ENCODE measurements at regions not wholly inside any gene's neighbourhood (a gene's known extent, or its start where the extent isn't known, plus 50 kb on each side); places are given as distances from the start of the nearest gene placed in this dataset.

DNA sequence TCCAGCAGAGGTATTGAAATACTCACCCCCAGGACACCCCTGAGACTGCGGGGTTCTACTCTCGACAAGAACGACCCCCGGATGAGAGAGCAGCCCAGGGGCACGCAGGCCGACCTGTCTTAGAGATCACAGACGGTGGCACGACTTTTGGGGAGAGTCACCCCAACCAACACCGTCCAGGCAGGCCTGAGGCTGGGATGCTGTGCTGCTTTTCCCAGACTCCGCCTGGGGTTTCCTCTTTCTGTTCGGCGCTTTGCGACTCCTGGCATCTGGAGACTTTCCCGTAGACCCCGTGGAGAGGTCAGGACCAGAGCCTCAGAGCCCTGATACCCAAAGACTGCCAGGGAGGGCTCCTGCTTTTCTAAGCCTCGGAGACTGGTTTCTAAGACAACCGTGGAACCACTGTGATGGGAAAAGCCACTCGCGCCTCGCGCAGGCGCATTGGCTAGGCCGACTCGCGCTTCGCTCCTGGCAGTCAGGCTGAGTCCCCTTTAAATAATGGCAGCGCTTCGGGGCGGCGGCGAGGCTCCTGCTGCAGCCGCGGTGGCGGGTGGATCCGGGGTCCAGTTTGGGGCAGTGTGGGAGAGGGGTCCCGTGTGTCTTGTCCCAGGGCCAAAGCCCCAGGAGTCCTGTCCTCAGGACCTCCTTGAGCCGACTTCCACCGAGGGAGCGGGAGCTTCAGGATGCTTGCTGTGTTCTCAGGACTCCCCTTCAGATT lies 484.0 kb downstream of the SPATA31A7 start:
- TF ChIP-seq, protein P1, sequence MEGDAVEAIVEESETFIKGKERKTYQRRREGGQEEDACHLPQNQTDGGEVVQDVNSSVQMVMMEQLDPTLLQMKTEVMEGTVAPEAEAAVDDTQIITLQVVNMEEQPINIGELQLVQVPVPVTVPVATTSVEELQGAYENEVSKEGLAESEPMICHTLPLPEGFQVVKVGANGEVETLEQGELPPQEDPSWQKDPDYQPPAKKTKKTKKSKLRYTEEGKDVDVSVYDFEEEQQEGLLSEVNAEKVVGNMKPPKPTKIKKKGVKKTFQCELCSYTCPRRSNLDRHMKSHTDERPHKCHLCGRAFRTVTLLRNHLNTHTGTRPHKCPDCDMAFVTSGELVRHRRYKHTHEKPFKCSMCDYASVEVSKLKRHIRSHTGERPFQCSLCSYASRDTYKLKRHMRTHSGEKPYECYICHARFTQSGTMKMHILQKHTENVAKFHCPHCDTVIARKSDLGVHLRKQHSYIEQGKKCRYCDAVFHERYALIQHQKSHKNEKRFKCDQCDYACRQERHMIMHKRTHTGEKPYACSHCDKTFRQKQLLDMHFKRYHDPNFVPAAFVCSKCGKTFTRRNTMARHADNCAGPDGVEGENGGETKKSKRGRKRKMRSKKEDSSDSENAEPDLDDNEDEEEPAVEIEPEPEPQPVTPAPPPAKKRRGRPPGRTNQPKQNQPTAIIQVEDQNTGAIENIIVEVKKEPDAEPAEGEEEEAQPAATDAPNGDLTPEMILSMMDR (IDR thresholded peaks at IDR 0.05; ENCODE audit: insufficient read depth, low read depth, low read length, missing control alignments): no peak
- DNase-seq (ENCODE audit: low read depth): no peak
- H3K4me3 ChIP-seq (ENCODE audit: low read depth, low read length): no peak overlapping the region

DNA sequence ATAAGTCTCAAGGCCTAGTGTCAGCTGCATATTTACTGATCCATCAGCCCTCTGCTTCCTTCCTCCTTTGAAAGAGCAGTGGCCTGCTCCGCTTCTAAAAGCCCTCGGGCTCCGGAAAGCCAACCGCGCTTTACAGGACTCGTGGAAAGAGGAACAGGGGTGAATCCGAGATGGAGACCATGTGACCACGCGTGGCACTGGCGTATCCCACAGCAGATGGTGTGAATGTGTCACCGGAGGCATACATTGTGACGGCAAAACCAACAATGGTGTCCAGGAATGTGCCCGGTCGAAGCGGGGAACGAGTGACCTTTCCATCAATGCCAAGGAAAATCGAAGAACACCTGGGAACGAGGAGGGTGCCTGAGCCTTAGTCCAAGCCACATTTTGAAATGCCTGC lies 484.6 kb downstream of the SPATA31A7 start:
- H3K4me3 ChIP-seq (ENCODE audit: low read depth, low read length): no peak overlapping the region
- no peak for DNase-seq (ENCODE audit: low read depth)
- TF ChIP-seq, protein P1 (IDR thresholded peaks at IDR 0.05; ENCODE audit: insufficient read depth, low read depth, low read length, missing control alignments): no peak

DNA sequence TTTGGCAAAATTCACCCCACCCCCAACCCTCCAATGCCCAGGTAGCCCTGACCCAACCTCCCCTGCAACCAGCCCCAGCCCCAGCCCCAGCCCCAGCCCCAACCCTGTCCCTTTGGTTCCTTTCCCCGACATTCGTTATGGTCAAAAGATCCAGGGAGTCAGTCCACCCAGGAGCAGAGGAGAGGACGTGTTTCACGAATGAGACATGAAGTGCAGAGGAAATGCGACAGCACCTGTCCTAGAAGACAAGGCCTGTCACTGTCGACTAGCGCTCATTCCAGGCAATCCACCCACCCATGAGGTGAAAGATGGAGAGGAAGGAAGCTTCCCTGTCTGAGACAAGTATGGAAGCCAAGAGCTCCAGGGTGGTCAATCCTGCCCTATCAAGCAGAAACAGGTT lies 485.0 kb downstream of the SPATA31A7 start:
- H3K4me3 ChIP-seq (ENCODE audit: low read depth, low read length): no peak overlapping the region
- TF ChIP-seq, protein P1 (IDR thresholded peaks at IDR 0.05; ENCODE audit: insufficient read depth, low read depth, low read length, missing control alignments): no peak

More for the DNA sequence above, 485.0 kb downstream of the SPATA31A7 start:
- DNase-seq (ENCODE audit: low read depth): no peak

Measured in GM12865 (cell line).